ENCODE measurements at regions not wholly inside any gene's neighbourhood (a gene's known extent, or its start where the extent isn't known, plus 50 kb on each side); places are given as distances from the start of the nearest gene placed in this dataset.
A peak's percentile ranks its signal among the peaks of the same experiment; 100 is the strongest.

GRCh38 chr18:63071701-63072141 lies 247.8 kb downstream of the BCL2 start:
- no peak for DNase-seq (ENCODE audit: low read depth in 2 of 3, low spot score in 2 of 3)

- DNase-seq (ENCODE audit: low read depth in 2 of 3, low spot score in 2 of 3): no peak
Measured at GRCh38 chr18:63070767-63071502, 248.6 kb downstream of the BCL2 start.

- DNase-seq (ENCODE audit: low read depth in 2 of 3, low spot score in 2 of 3): no peak
Measured at GRCh38 chr18:63069496-63069895, 250.1 kb downstream of the BCL2 start.

GRCh38 chr18:63067939-63068338 lies 251.6 kb downstream of the BCL2 start:
- DNase-seq (ENCODE audit: low read depth in 2 of 3, low spot score in 2 of 3): no peak

GRCh38 chr18:63065172-63065571 lies 254.4 kb downstream of the BCL2 start:
- no peak for DNase-seq (ENCODE audit: low read depth in 2 of 3, low spot score in 2 of 3)

- no peak for DNase-seq (ENCODE audit: low read depth in 2 of 3, low spot score in 2 of 3)
Measured at GRCh38 chr18:63063171-63063570, 256.4 kb downstream of the BCL2 start.

- no peak for DNase-seq (ENCODE audit: low read depth in 2 of 3, low spot score in 2 of 3)
Measured at GRCh38 chr18:63062246-63062645, 257.3 kb downstream of the BCL2 start.

- DNase-seq (ENCODE audit: low read depth in 2 of 3, low spot score in 2 of 3): no peak
Measured at GRCh38 chr18:63061303-63061702, 258.3 kb downstream of the BCL2 start.

GRCh38 chr18:63058521-63058920 lies 261.0 kb downstream of the BCL2 start:
- no peak for DNase-seq (ENCODE audit: low read depth in 2 of 3, low spot score in 2 of 3)

GRCh38 chr18:63057707-63058106 lies 261.9 kb downstream of the BCL2 start:
- no peak for DNase-seq (ENCODE audit: low read depth in 2 of 3, low spot score in 2 of 3)

- no peak for DNase-seq (ENCODE audit: low read depth in 2 of 3, low spot score in 2 of 3)
Measured at GRCh38 chr18:63054901-63055584, 264.5 kb downstream of the BCL2 start.

- no peak for DNase-seq (ENCODE audit: low read depth in 2 of 3, low spot score in 2 of 3)
Measured at GRCh38 chr18:63051928-63052327, 267.6 kb downstream of the BCL2 start.

- DNase-seq (ENCODE audit: low read depth in 2 of 3, low spot score in 2 of 3): peak in 1 of 3 donors; percentile 12
Measured at GRCh38 chr18:63050667-63051395, 268.7 kb downstream of the BCL2 start.

- no peak for DNase-seq (ENCODE audit: low read depth in 2 of 3, low spot score in 2 of 3)
Measured at GRCh38 chr18:63046375-63046774, 273.2 kb downstream of the BCL2 start.

- no peak for DNase-seq (ENCODE audit: low read depth in 2 of 3, low spot score in 2 of 3)
Measured at GRCh38 chr18:63043516-63043915, 276.1 kb downstream of the BCL2 start.

GRCh38 chr18:63042351-63042750 lies 277.2 kb downstream of the BCL2 start:
- DNase-seq (ENCODE audit: low read depth in 2 of 3, low spot score in 2 of 3): no peak

- DNase-seq (ENCODE audit: low read depth in 2 of 3, low spot score in 2 of 3): peak in 2 of 3 donors; percentile 23 to 31
Measured at GRCh38 chr18:63040788-63041410, 278.7 kb downstream of the BCL2 start.

- no peak for DNase-seq (ENCODE audit: low read depth in 2 of 3, low spot score in 2 of 3)
Measured at GRCh38 chr18:63037491-63037890, 282.1 kb downstream of the BCL2 start.

GRCh38 chr18:63031375-63031774 lies 288.2 kb downstream of the BCL2 start:
- no peak for DNase-seq (ENCODE audit: low read depth in 2 of 3, low spot score in 2 of 3)

Data from hematopoietic multipotent progenitor cell (in vitro differentiated cells).